Lung (tissue), 11 donors: ENCODE measurements at regions not wholly inside any gene's neighbourhood (a gene's known extent, or its start where the extent isn't known, plus 50 kb on each side); places are given as distances from the start of the nearest gene placed in this dataset.

ENCODE experiments used
- ATAC-seq: fragments of 200-7000 bp; cut with Tn5 transposase; one replicate; pipeline ENCODE4 v1.9.1; 2020; ENCODE audit warnings: moderate number of reproducible peaks; ENCODE audit not compliant: insufficient read depth, low FRiP score
- DNase-seq, 3 donors: peaks; one replicate each; pipeline ENCODE4 v3.0.0-alpha.2; 2013 to 2017
- H3K27ac ChIP-seq, 2 donors: one replicate each; pipeline ENCODE4 v1.5.1; 2013; ENCODE audit warnings: mild to moderate bottlenecking in 2 of 2, moderate library complexity in 2 of 2, control low read depth in 1 of 2, inconsistent platforms in 1 of 2, low read depth in 1 of 2, low read length in 1 of 2
- H3K27me3 ChIP-seq, 3 donors: one replicate each; pipeline ENCODE4 v1.5.1; 2013; ENCODE audit warnings: low read length in 2 of 3; ENCODE audit not compliant: control insufficient read depth in 3 of 3, insufficient read depth in 3 of 3
- H3K36me3 ChIP-seq, 4 donors: one replicate each; pipeline ENCODE4 v1.5.1; 2013; ENCODE audit warnings: low read length in 4 of 4, mild to moderate bottlenecking in 1 of 4, moderate library complexity in 1 of 4; ENCODE audit not compliant: control insufficient read depth in 4 of 4, insufficient read depth in 4 of 4
- H3K4me1 ChIP-seq, 5 donors: one replicate each; pipeline ENCODE4 v1.5.1; 2013; ENCODE audit warnings: low read length in 5 of 5, mild to moderate bottlenecking in 2 of 5, moderate library complexity in 1 of 5; ENCODE audit not compliant: control insufficient read depth in 5 of 5, insufficient read depth in 5 of 5
- H3K4me3 ChIP-seq: one replicate; pipeline ENCODE4 v1.5.1; 2013; ENCODE audit warnings: mild to moderate bottlenecking, control low read depth, moderate library complexity
- H3K9ac ChIP-seq, 2 donors: one replicate each; pipeline ENCODE4 v1.5.1; 2013; ENCODE audit warnings: low read length in 2 of 2, control low read depth in 1 of 2; ENCODE audit not compliant: insufficient read depth in 1 of 2
- H3K9me3 ChIP-seq, 4 donors: one replicate each; pipeline ENCODE4 v1.5.1; 2013; ENCODE audit warnings: low read length in 3 of 4, mild to moderate bottlenecking in 1 of 4, moderate library complexity in 1 of 4; ENCODE audit not compliant: control insufficient read depth in 4 of 4, insufficient read depth in 3 of 4
- WGBS, 2 donors: extraction: QIAGEN DNeasy Blood & Tissue Kit; methylation state at CpG; one replicate each; pipeline ENCODE4 v1.1.7; 2013; 5-methylcytosine and 5-hydroxymethylcytosine counted together
- TF ChIP-seq, protein P1 (sequence below): IDR thresholded peaks from 2 replicates; pipeline ENCODE4 v1.5.1; 2012; ENCODE audit warnings: mild to moderate bottlenecking; ENCODE audit errors: control extremely low read depth, extremely low read depth
- donor health status: control.
- donor health status: control.
- donor health status: Bipolar disorder and iron deficiency.
- donor health status: healthy.
- donor health status: DM: yes; HTN: yes; CAD: no.

DNA sequence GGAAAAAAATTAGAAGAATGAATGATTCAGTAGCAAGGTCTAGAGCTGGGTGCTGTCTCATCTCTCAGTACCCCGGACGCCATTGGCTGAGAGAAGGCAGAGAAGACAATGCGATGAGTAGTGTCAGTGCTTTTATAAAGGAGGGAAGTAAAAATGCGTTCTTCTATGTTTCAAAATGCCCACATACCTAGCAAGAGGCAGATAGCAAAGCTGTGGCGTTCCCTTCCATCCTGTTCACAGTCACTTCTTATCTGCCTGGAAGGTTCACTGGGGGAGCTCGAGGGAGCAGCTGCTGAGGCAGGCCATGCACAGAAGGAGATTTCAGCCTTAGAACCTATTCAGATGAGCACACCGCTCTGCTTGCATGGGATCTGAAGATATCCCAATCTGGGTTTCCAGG lies 234.0 kb downstream of the RPLP1 start:
- 67 to 82% methylated on average over 7 of the region's 7 CpGs for WGBS, 2 donors

DNA sequence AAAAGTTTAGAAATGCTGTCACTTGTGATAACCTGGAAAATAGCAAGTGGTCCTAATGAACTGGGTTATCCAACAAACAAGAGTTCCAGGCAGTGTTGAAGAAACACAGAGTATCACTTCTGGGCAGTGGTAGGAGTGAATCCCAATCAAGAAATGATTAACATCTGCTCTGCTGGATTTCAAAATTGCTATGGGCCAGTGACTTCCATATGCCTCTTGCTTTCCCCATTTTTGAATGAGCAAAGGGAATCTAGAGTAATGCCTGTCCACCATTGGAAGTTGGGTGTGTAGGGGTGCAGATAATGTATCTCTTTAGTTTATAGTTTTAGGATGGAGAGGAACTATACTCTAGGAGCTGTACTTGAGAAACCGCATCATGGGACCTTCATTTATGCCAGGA lies 236.5 kb downstream of the RPLP1 start:
- no peak for DNase-seq
- Histone ChIP-seq H3K27me3 (no peaks in the 10 kb centered on the region), H3K4me3 (no peak overlapping the region), H3K36me3 (no peaks in the 10 kb centered on the region), H3K9me3 (peaks cover 0 to 11% (median 8%) of the 10 kb centered on the region in 4 donors), H3K27ac (no peak overlapping the region), H3K9ac (no peak overlapping the region), H3K4me1 (peaks cover 0 to 15% (median 0%) of the 10 kb centered on the region in 5 donors)
- ATAC-seq = no peak
- TF ChIP-seq, protein P1, sequence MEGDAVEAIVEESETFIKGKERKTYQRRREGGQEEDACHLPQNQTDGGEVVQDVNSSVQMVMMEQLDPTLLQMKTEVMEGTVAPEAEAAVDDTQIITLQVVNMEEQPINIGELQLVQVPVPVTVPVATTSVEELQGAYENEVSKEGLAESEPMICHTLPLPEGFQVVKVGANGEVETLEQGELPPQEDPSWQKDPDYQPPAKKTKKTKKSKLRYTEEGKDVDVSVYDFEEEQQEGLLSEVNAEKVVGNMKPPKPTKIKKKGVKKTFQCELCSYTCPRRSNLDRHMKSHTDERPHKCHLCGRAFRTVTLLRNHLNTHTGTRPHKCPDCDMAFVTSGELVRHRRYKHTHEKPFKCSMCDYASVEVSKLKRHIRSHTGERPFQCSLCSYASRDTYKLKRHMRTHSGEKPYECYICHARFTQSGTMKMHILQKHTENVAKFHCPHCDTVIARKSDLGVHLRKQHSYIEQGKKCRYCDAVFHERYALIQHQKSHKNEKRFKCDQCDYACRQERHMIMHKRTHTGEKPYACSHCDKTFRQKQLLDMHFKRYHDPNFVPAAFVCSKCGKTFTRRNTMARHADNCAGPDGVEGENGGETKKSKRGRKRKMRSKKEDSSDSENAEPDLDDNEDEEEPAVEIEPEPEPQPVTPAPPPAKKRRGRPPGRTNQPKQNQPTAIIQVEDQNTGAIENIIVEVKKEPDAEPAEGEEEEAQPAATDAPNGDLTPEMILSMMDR = no peak
- WGBS, 2 donors = 98 to 100% methylated on average over 1 of the region's 1 CpG

More for the DNA sequence above, 234.0 kb downstream of the RPLP1 start:
- TF ChIP-seq, protein P1 = no peak
- H3K27me3 ChIP-seq = no peaks in the 10 kb centered on the region
- peaks cover 0 to 11% (median 8%) of the 10 kb centered on the region in 4 donors for H3K9me3 ChIP-seq
- no peak overlapping the region for H3K9ac ChIP-seq
- no peak overlapping the region for H3K27ac ChIP-seq
- ATAC-seq = no peak
- H3K4me1 ChIP-seq = peaks cover 0 to 15% (median 0%) of the 10 kb centered on the region in 5 donors
- no peak overlapping the region for H3K4me3 ChIP-seq
- no peaks in the 10 kb centered on the region for H3K36me3 ChIP-seq
- no peak for DNase-seq

DNA sequence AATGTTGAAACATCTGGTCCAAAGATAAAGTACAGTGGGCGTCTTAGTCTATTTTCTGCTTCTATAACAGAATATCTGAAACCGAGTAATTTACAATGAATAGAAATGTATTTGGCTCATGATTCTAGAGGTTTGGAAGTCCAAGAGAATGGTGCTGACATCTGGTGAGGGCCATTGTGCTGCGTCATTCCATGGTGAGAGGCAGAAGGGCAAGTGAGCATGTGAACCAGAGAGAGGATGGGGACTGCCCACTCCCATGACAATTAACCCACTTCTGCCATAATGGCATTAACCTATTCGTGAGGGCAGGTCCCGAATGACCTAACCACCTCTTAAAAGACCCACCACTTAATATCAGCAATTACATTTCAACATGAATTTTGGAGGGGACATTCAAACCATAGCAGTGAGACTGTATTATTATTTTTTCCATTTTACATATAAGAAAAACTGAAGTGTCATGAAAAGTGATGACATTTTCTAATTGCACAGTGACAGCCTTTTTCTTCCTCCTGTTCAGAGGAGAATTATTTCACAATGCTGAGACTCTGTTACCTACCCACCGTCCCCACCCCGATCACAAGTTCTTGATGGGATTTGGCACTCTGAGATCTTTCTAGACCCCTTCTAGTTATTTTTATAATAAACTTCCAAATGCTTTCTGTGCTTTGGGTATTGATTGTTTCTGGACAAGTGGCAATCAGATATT lies 238.8 kb downstream of the RPLP1 start:
- Histone ChIP-seq H3K9ac (no peak overlapping the region), H3K27ac (no peak overlapping the region), H3K27me3 (no peaks in the 10 kb centered on the region), H3K4me1 (peaks cover 0 to 7% (median 0%) of the 10 kb centered on the region in 5 donors), H3K9me3 (peaks cover 0 to 11% (median 6%) of the 10 kb centered on the region in 4 donors), H3K36me3 (no peaks in the 10 kb centered on the region), H3K4me3 (no peak overlapping the region)
- TF ChIP-seq, protein P1 = no peak
- DNase-seq = no peak
- no peak for ATAC-seq
- 74 to 84% methylated on average over 7 of the region's 7 CpGs for whole genome bisulfite sequencing, 2 donors
